ENCODE measurements at regions not wholly inside any gene's neighbourhood (a gene's known extent, or its start where the extent isn't known, plus 50 kb on each side); places are given as distances from the start of the nearest gene placed in this dataset.

GRCh38 chr6:14364370-14364769 lies 246.8 kb downstream of the CD83 start:
- no peak for DNase-seq (ENCODE audit: low read depth)
- H3K4me3 ChIP-seq (ENCODE audit: low read depth, low read length) = no peak overlapping the region
- in situ Hi-C loops (cut with HindIII; ENCODE audit: low sequenced_read_pairs) = no loop called here
- no peak for TF ChIP-seq CTCF (IDR thresholded peaks at IDR 0.05; ENCODE audit: low read depth, low read length, missing control alignments)

GRCh38 chr6:14365393-14365792 lies 247.8 kb downstream of the CD83 start:
- DNase-seq (ENCODE audit: low read depth) = no peak
- in situ Hi-C loops (cut with HindIII; ENCODE audit: low sequenced_read_pairs) = no loop called here
- TF ChIP-seq CTCF (IDR thresholded peaks at IDR 0.05; ENCODE audit: low read depth, low read length, missing control alignments) = no peak
- no peak overlapping the region for H3K4me3 ChIP-seq (ENCODE audit: low read depth, low read length)

- TF ChIP-seq CTCF (IDR thresholded peaks at IDR 0.05; ENCODE audit: low read depth, low read length, missing control alignments) = no peak
- in situ Hi-C loops (cut with HindIII; ENCODE audit: low sequenced_read_pairs) = no loop called here
- DNase-seq (ENCODE audit: low read depth) = no peak
These were observed 248.7 kb downstream of the CD83 start for GRCh38 chr6:14366315-14366714.

GRCh38 chr6:14366872-14367271 lies 249.3 kb downstream of the CD83 start:
- no peak for DNase-seq (ENCODE audit: low read depth)
- no peak overlapping the region for H3K4me3 ChIP-seq (ENCODE audit: low read depth, low read length)
- no peak for TF ChIP-seq CTCF (IDR thresholded peaks at IDR 0.05; ENCODE audit: low read depth, low read length, missing control alignments)
- in situ Hi-C loops (cut with HindIII; ENCODE audit: low sequenced_read_pairs) = no loop called here

More at GRCh38 chr6:14366315-14366714, 248.7 kb downstream of the CD83 start:
- H3K4me3 ChIP-seq (ENCODE audit: low read depth, low read length) = no peak overlapping the region

GRCh38 chr6:14367296-14367695 lies 249.7 kb downstream of the CD83 start:
- no peak for TF ChIP-seq CTCF (IDR thresholded peaks at IDR 0.05; ENCODE audit: low read depth, low read length, missing control alignments)
- H3K4me3 ChIP-seq (ENCODE audit: low read depth, low read length) = no peak overlapping the region
- in situ Hi-C loops (cut with HindIII; ENCODE audit: low sequenced_read_pairs) = no loop called here
- no peak for DNase-seq (ENCODE audit: low read depth)

GRCh38 chr6:14369717-14370116 lies 252.1 kb downstream of the CD83 start:
- in situ Hi-C loops (cut with HindIII; ENCODE audit: low sequenced_read_pairs) = no loop called here
- DNase-seq (ENCODE audit: low read depth) = no peak
- H3K4me3 ChIP-seq (ENCODE audit: low read depth, low read length) = no peak overlapping the region
- no peak for TF ChIP-seq CTCF (IDR thresholded peaks at IDR 0.05; ENCODE audit: low read depth, low read length, missing control alignments)

- TF ChIP-seq CTCF (IDR thresholded peaks at IDR 0.05; ENCODE audit: low read depth, low read length, missing control alignments) = no peak
- H3K4me3 ChIP-seq (ENCODE audit: low read depth, low read length) = no peak overlapping the region
- no peak for DNase-seq (ENCODE audit: low read depth)
- in situ Hi-C loops (cut with HindIII; ENCODE audit: low sequenced_read_pairs) = no loop called here
These were observed 254.0 kb downstream of the CD83 start for GRCh38 chr6:14371530-14371929.

All from astrocyte of the cerebellum (primary cell).